ENCODE measurements at regions not wholly inside any gene's neighbourhood (a gene's known extent, or its start where the extent isn't known, plus 50 kb on each side); places are given as distances from the start of the nearest gene placed in this dataset.

DNA sequence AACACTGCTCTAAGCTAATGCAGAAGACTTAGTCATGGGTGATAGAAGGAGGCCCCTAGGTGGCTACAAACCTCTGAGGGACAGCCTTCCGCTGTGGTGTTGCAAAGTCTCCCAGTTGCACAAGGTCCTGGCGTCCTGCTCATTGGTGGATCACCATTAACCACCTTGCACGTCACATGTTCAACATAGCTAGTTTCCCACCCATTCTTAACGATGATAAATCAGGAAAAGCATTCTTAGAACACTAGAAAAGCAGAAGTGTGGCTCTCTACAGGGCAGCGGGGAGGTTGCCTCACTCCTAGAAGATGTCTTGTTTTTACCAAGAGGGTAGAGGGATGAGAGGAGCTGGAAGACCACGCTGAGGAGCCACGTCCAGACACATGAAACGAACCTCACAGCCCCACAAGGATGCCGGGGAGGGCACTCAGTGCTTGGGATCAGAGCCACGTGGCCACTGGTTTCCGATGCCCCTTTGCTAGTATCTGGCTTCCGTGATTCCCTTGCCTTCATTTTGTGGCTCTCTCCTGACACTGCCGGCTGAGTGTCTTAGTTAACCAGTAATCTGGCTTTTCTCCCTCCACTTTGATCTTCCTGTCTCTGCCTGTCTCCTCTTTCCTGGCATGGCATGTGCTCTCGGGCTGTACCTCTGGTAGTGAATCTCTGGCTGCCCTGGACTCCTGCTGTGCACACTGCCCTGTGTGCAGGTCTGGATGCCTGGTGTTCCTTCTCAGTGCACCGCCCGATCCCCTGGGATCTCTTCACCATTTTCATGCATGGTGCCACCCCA, 91.4 kb upstream of the NEDD9 start (continued):
- TF ChIP-seq ZHX2 (IDR thresholded peaks at IDR 0.05; ENCODE audit: low read depth) (peak; percentile 57; the same call in 1 of the 2 replicates), ZHX2 (CRISPR knock-in tag; IDR thresholded peaks at IDR 0.05; ENCODE audit: borderline replicate concordance) (no peak), ZNF550 (CRISPR knock-in tag; IDR thresholded peaks at IDR 0.05; ENCODE audit: borderline replicate concordance) (no peak), ZNF556 (CRISPR knock-in tag; IDR thresholded peaks at IDR 0.05; ENCODE audit: borderline replicate concordance) (no peak), MZF1 (CRISPR knock-in tag; IDR thresholded peaks at IDR 0.05; ENCODE audit: borderline replicate concordance) (no peak), ZNF30 (CRISPR knock-in tag; IDR thresholded peaks at IDR 0.05) (no peak), ZMYM3 (CRISPR knock-in tag; IDR thresholded peaks at IDR 0.05) (peak; percentile 92), ZNF605 (CRISPR knock-in tag; IDR thresholded peaks at IDR 0.05) (peak; percentile 99), ZNF552 (CRISPR knock-in tag; IDR thresholded peaks at IDR 0.05; ENCODE audit: borderline replicate concordance) (no peak; the same call in 1 of the 2 replicates), FLYWCH1 (CRISPR knock-in tag; IDR thresholded peaks at IDR 0.05) (peak; percentile 70; the same call in 1 of the 2 replicates), HDAC6 (IDR thresholded peaks at IDR 0.05; ENCODE audit: low read depth, low read length) (no peak), ZNF44 (CRISPR knock-in tag; IDR thresholded peaks at IDR 0.05) (peak; percentile 96), ZFP36 (IDR thresholded peaks at IDR 0.05; ENCODE audit: borderline replicate concordance, low read depth, low read length, partially characterized antibody) (no peak), GTF3A (CRISPR knock-in tag; conservative IDR thresholded peaks at IDR 0.05) (no peak), ZBTB1 (CRISPR knock-in tag; IDR thresholded peaks at IDR 0.05; ENCODE audit: borderline replicate concordance) (no peak), XBP1 (CRISPR knock-in tag; IDR thresholded peaks at IDR 0.05) (no peak)
- TF ChIP-seq, protein P1, sequence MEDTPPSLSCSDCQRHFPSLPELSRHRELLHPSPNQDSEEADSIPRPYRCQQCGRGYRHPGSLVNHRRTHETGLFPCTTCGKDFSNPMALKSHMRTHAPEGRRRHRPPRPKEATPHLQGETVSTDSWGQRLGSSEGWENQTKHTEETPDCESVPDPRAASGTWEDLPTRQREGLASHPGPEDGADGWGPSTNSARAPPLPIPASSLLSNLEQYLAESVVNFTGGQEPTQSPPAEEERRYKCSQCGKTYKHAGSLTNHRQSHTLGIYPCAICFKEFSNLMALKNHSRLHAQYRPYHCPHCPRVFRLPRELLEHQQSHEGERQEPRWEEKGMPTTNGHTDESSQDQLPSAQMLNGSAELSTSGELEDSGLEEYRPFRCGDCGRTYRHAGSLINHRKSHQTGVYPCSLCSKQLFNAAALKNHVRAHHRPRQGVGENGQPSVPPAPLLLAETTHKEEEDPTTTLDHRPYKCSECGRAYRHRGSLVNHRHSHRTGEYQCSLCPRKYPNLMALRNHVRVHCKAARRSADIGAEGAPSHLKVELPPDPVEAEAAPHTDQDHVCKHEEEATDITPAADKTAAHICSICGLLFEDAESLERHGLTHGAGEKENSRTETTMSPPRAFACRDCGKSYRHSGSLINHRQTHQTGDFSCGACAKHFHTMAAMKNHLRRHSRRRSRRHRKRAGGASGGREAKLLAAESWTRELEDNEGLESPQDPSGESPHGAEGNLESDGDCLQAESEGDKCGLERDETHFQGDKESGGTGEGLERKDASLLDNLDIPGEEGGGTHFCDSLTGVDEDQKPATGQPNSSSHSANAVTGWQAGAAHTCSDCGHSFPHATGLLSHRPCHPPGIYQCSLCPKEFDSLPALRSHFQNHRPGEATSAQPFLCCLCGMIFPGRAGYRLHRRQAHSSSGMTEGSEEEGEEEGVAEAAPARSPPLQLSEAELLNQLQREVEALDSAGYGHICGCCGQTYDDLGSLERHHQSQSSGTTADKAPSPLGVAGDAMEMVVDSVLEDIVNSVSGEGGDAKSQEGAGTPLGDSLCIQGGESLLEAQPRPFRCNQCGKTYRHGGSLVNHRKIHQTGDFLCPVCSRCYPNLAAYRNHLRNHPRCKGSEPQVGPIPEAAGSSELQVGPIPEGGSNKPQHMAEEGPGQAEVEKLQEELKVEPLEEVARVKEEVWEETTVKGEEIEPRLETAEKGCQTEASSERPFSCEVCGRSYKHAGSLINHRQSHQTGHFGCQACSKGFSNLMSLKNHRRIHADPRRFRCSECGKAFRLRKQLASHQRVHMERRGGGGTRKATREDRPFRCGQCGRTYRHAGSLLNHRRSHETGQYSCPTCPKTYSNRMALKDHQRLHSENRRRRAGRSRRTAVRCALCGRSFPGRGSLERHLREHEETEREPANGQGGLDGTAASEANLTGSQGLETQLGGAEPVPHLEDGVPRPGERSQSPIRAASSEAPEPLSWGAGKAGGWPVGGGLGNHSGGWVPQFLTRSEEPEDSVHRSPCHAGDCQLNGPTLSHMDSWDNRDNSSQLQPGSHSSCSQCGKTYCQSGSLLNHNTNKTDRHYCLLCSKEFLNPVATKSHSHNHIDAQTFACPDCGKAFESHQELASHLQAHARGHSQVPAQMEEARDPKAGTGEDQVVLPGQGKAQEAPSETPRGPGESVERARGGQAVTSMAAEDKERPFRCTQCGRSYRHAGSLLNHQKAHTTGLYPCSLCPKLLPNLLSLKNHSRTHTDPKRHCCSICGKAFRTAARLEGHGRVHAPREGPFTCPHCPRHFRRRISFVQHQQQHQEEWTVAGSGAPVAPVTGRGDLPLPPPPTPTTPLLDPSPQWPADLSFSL (CRISPR knock-in tag; IDR thresholded peaks at IDR 0.05): no peak; the same call in 1 of the 2 replicates

Measured in HepG2 (cell line).